Cardiac fibroblast (primary cell): ENCODE measurements at regions not wholly inside any gene's neighbourhood (a gene's known extent, or its start where the extent isn't known, plus 50 kb on each side); places are given as distances from the start of the nearest gene placed in this dataset.
"Not testable (repeated sequence)": the region's sequence is repeated elsewhere in the genome, so short reads cannot be mapped to it uniquely, and the experiment has no call there.

Experiments
- DNase-seq, 2 donors: peaks; one replicate each; pipeline versions ENCODE4 v3.0.0 to v3.0.0-alpha.2; 2010; ENCODE audit warnings: low read depth in 2 of 2
- H3K4me3 ChIP-seq, 2 donors: replicated peaks in 1 of 2; 1 replicate in 1 of 2; 2 replicates in 1 of 2; pipeline ENCODE4 v1.5.1; 2011; ENCODE audit warnings: low read depth in 2 of 2, low read length in 2 of 2, mild to moderate bottlenecking in 2 of 2, moderate library complexity in 1 of 2
- TF ChIP-seq, protein P1 (sequence below): IDR thresholded peaks from one replicate; pipeline ENCODE4 v1.5.1; 2011; ENCODE audit warnings: low read depth, mild to moderate bottlenecking, low read length, inconsistent platforms

DNA sequence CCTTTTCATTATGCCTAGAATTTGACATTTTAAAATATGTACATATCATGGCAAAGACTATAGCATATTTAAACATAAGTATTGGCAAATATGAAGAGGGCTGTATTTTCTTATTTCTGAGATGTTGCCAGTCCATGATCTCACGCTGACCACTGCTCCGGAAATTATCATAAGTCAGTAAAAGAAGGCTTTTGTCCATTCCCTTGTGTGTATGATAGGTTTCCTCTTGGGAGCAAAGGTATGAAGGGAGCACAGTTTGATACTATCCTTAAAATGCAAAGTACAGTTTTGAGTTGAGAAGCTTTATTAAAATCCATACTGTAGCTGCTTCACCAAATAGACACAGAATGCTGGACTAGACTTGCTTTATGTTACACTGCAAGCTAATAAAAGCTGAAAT lies 52.6 kb upstream of the AGA start:
- TF ChIP-seq, protein P1, sequence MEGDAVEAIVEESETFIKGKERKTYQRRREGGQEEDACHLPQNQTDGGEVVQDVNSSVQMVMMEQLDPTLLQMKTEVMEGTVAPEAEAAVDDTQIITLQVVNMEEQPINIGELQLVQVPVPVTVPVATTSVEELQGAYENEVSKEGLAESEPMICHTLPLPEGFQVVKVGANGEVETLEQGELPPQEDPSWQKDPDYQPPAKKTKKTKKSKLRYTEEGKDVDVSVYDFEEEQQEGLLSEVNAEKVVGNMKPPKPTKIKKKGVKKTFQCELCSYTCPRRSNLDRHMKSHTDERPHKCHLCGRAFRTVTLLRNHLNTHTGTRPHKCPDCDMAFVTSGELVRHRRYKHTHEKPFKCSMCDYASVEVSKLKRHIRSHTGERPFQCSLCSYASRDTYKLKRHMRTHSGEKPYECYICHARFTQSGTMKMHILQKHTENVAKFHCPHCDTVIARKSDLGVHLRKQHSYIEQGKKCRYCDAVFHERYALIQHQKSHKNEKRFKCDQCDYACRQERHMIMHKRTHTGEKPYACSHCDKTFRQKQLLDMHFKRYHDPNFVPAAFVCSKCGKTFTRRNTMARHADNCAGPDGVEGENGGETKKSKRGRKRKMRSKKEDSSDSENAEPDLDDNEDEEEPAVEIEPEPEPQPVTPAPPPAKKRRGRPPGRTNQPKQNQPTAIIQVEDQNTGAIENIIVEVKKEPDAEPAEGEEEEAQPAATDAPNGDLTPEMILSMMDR, result no peak
- DNase-seq, result peak in 1 of 2 donors; percentile 17
- H3K4me3 ChIP-seq, result no peak overlapping the region

DNA sequence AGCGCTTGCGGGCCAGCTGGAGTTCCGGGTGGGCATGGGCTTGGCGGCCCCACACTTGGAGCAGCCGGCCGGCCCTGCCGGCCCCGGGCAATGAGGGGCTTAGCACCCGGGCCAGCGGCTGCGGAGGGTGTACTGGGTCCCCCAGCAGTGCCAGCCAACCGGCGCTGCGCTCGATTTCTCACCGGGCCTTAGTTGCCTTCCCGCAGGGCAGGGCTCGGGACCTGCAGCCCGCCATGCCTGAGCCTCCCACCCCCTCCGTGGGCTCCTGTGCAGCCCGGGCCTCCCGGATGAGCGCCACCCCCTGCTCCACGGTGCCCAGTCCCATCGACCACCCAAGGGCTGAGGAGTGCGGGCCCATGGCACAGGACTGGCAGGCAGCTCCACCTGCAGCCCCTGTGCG lies 53.4 kb upstream of the AGA start:
- DNase-seq, H3K4me3 ChIP-seq: not testable (repeated sequence)

DNA sequence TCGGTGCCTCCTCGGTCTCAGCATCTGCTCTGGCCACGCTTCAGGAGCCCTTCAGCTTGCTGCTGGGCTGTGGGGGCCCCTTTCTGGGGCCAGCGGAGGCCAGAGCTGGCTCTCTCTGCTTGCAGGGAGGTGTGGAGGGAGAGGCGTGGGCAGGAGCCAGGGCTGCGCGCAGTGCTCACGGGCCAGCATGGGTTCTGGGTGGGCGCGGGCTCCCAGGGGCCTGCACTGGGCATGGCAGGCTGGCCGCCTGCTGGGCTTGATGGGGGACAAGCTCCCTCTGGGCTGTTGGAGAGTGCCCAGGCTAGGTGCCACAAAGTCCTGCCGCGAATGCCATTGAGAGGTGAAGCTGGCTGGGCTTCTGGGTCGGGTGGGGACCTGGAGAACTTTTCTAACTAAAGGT lies 57.3 kb upstream of the AGA start:
- H3K4me3 ChIP-seq, result no peak overlapping the region
- TF ChIP-seq, protein P1, result no peak
- no peak for DNase-seq

DNA sequence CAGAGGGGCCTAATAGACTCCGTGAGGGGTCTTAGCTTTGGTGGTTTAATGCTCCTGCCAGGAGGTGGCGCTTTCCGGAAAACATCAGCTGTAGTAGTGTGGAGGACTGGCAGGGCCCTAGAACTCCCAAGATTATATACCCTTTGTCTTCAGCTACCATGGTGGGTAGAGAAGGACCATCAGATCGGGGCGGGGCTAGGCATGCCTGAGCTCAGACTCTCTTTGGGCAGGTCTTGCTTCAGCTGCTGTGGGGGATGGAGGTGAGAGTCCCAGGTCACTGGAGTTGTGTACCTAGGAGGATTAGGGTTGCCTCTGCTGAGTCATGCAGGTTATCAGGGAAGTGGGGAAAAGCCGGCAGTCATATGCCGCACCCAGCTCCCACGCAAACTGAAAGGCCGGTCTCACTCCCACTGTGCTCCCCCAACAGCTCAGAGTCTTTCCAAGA lies 63.0 kb upstream of the AGA start:
- TF ChIP-seq, protein P1, result no peak
- DNase-seq, result no peak
- no peak overlapping the region for H3K4me3 ChIP-seq

DNA sequence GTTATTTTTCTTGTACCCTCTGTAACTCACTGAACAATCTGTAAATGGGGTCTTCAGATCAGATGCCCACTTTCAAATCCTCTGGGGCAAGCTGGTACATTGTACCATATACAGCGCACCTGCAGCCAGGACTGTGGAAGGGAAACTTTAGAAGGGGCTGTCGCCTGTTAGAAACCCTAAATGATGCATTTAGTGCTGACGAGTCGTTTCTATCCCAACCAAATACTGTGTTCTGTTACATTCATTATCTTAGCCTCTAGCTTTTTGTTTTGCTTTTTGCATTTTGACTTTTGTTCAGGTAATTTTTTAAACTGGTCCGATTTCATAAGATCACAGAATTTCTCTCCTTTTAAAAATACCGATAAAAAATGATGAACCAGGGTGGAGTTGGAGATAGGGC lies 66.4 kb upstream of the AGA start:
- no peak for DNase-seq
- H3K4me3 ChIP-seq, result no peak overlapping the region
- TF ChIP-seq, protein P1, result no peak

DNA sequence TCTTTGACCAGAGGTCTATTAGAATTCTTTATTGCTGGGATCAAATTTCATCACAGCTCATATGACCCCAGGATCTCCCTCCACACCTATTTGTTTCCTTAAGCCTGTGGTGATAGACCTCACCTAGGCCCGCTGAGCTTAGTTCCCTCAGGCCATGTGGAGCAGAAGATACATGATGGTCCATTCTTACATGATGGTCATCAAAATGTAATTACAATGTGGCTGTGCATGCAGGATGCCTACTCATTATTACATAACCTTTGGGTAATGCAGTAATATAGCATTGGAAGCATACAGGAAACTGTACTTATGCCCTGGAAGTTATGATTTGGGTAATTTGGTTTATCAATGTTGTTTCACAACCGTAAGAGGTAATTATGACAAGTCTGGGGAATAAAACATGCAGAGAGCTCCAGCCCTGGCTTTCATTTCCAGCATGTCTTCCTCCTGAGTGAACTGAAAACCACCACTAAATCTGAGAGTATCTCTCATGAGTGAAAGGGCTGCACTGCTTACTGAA lies 67.0 kb upstream of the AGA start:
- DNase-seq, result no peak
- H3K4me3 ChIP-seq, result no peak overlapping the region
- TF ChIP-seq, protein P1, result no peak

DNA sequence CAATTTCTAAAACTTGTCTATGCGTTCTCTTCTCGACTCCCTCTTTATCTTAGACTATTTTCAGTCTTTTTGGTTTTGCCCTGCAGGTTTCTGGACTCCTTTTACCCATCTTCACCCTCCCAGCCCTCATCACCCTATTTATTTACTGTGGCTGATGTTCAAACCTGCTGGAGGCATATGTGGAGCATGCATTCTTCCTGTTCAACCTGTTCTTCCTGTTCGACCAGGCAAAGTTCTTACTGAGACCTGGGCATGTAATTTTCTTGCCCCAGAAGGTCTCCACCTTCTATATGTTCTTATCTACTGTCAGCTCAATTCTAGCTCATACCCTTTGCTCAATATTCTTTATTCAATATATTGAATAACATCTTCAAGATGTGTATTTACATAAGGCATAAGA lies 69.4 kb upstream of the AGA start:
- TF ChIP-seq, protein P1, result no peak
- no peak for DNase-seq
- no peak overlapping the region for H3K4me3 ChIP-seq
